SH-SY5Y (cell line): ENCODE measurements at regions not wholly inside any gene's neighbourhood (a gene's known extent, or its start where the extent isn't known, plus 50 kb on each side); places are given as distances from the start of the nearest gene placed in this dataset.

Experiments
- GATA2 ChIP-seq: IDR thresholded peaks from 2 replicates; pipeline ENCODE4 v1.6.1; 2011; ENCODE audit warnings: mild to moderate bottlenecking, low read depth, low read length
- GATA3 ChIP-seq: IDR thresholded peaks from 2 replicates; pipeline ENCODE4 v1.6.1; 2011; ENCODE audit warnings: low read depth, mild to moderate bottlenecking, low read length, moderate library complexity

- TF ChIP-seq GATA3, result no peak
- no peak for TF ChIP-seq GATA2
These were observed 308.4 kb downstream of the CYRIA start for GRCh38 chr2:16357188-16357587.
